ENCODE measurements at regions not wholly inside any gene's neighbourhood (a gene's known extent, or its start where the extent isn't known, plus 50 kb on each side); places are given as distances from the start of the nearest gene placed in this dataset.

DNA sequence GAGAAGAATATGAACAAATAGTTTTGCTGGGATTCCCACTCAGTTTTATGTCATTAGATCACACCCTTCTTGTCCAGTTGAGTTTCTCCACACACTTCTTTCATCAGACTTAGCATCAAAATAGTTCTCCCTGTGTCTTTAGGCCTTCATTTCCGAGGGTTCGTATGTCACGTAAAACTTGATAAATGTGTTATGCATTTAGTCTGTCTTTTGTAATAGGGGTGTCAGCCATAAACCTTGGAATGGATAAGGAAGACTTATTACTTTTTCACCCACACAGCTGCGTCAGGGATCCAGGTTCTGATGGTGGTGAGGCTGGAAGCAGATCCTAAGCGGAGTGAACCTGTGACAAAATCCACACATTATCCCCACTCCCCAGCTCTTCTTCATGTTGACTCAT lies 246.8 kb downstream of the CD83 start (continued):
- TF ChIP-seq ZNF138 (CRISPR knock-in tag; conservative IDR thresholded peaks at IDR 0.05): no peak
- TF ChIP-seq RELA (CRISPR knock-in tag; IDR thresholded peaks at IDR 0.05; ENCODE audit: borderline replicate concordance): no peak
- TF ChIP-seq, protein P1, sequence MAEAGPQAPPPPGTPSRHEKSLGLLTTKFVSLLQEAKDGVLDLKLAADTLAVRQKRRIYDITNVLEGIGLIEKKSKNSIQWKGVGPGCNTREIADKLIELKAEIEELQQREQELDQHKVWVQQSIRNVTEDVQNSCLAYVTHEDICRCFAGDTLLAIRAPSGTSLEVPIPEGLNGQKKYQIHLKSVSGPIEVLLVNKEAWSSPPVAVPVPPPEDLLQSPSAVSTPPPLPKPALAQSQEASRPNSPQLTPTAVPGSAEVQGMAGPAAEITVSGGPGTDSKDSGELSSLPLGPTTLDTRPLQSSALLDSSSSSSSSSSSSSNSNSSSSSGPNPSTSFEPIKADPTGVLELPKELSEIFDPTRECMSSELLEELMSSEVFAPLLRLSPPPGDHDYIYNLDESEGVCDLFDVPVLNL (CRISPR knock-in tag; IDR thresholded peaks at IDR 0.05; ENCODE audit: borderline replicate concordance, low read depth): no peak
- TF ChIP-seq PRRX2 (CRISPR knock-in tag; IDR thresholded peaks at IDR 0.05): no peak

DNA sequence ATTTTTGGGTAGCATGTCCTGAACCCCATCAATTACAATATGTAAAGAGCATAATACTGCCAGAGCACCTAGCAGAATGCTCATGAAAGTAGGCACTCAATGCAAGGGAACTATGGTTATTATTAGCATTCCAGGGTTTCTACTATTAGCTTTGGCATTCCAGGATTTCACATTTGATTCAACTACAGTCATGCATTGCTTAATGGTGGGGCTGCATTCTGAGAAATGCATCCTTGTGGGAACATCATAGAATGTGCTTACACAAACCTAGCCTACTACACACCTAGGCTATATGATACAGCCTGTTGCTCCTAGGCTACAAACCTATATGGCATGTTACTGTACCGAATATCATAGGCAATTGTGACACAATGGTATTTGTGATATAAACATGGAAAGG lies 247.8 kb downstream of the CD83 start:
- TF ChIP-seq NR1H2 (CRISPR knock-in tag; IDR thresholded peaks at IDR 0.05): no peak
- TF ChIP-seq EMX1 (CRISPR knock-in tag; IDR thresholded peaks at IDR 0.05): no peak
- TF ChIP-seq TEAD4 (CRISPR knock-in tag; IDR thresholded peaks at IDR 0.05): no peak
- no peak for TF ChIP-seq IRF2 (CRISPR knock-in tag; IDR thresholded peaks at IDR 0.05; ENCODE audit: borderline replicate concordance, low read depth)
- TF ChIP-seq, protein P2, sequence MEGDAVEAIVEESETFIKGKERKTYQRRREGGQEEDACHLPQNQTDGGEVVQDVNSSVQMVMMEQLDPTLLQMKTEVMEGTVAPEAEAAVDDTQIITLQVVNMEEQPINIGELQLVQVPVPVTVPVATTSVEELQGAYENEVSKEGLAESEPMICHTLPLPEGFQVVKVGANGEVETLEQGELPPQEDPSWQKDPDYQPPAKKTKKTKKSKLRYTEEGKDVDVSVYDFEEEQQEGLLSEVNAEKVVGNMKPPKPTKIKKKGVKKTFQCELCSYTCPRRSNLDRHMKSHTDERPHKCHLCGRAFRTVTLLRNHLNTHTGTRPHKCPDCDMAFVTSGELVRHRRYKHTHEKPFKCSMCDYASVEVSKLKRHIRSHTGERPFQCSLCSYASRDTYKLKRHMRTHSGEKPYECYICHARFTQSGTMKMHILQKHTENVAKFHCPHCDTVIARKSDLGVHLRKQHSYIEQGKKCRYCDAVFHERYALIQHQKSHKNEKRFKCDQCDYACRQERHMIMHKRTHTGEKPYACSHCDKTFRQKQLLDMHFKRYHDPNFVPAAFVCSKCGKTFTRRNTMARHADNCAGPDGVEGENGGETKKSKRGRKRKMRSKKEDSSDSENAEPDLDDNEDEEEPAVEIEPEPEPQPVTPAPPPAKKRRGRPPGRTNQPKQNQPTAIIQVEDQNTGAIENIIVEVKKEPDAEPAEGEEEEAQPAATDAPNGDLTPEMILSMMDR (IDR thresholded peaks at IDR 0.05): no peak
- TF ChIP-seq ATF1 (CRISPR knock-in tag; IDR thresholded peaks at IDR 0.05): no peak
- TF ChIP-seq FOXJ3 (CRISPR knock-in tag; IDR thresholded peaks at IDR 0.05; ENCODE audit: borderline replicate concordance): no peak
- no peak for TF ChIP-seq NFATC4 (CRISPR knock-in tag; IDR thresholded peaks at IDR 0.05)
- no peak for TF ChIP-seq MYBL2 (CRISPR knock-in tag; IDR thresholded peaks at IDR 0.05)
- TF ChIP-seq, protein P3, sequence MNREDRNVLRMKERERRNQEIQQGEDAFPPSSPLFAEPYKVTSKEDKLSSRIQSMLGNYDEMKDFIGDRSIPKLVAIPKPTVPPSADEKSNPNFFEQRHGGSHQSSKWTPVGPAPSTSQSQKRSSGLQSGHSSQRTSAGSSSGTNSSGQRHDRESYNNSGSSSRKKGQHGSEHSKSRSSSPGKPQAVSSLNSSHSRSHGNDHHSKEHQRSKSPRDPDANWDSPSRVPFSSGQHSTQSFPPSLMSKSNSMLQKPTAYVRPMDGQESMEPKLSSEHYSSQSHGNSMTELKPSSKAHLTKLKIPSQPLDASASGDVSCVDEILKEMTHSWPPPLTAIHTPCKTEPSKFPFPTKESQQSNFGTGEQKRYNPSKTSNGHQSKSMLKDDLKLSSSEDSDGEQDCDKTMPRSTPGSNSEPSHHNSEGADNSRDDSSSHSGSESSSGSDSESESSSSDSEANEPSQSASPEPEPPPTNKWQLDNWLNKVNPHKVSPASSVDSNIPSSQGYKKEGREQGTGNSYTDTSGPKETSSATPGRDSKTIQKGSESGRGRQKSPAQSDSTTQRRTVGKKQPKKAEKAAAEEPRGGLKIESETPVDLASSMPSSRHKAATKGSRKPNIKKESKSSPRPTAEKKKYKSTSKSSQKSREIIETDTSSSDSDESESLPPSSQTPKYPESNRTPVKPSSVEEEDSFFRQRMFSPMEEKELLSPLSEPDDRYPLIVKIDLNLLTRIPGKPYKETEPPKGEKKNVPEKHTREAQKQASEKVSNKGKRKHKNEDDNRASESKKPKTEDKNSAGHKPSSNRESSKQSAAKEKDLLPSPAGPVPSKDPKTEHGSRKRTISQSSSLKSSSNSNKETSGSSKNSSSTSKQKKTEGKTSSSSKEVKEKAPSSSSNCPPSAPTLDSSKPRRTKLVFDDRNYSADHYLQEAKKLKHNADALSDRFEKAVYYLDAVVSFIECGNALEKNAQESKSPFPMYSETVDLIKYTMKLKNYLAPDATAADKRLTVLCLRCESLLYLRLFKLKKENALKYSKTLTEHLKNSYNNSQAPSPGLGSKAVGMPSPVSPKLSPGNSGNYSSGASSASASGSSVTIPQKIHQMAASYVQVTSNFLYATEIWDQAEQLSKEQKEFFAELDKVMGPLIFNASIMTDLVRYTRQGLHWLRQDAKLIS (CRISPR knock-in tag; IDR thresholded peaks at IDR 0.05; ENCODE audit: borderline replicate concordance): no peak
- TF ChIP-seq, protein P4, sequence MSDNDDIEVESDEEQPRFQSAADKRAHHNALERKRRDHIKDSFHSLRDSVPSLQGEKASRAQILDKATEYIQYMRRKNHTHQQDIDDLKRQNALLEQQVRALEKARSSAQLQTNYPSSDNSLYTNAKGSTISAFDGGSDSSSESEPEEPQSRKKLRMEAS (CRISPR knock-in tag; IDR thresholded peaks at IDR 0.05): no peak
- TF ChIP-seq TP53 (CRISPR knock-in tag; IDR thresholded peaks at IDR 0.05): no peak
- CTCF ChIA-PET: no interaction called here

DNA sequence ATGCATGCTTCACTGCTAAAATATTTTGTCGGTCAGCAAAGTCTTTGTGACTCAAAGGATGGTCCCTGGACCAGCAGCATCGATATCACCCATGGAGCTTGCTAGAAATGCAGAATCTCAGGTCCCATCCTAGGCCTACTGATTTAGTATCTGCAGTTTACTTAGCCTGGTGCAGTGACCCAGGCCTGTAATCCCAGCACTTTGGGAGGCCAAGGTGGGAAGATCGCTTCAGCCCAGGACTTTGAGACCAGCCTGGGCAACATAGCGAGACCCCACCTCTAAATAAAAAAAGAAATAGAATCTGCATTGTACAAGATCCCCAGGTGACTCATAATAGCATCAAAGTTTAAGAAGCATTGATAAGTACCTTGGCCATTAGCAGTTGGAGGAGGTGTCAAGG lies 248.7 kb downstream of the CD83 start:
- Mint-ChIP-seq H3K4me1 (peaks cover 82% of the 10 kb centered on the region), H3K4me3 (no peak overlapping the region), H3K36me3 (peaks cover 5% of the 10 kb centered on the region), H3K9me3 (peaks cover 12% of the 10 kb centered on the region), H3K27me3 (ENCODE audit: low read depth) (no peaks in the 10 kb centered on the region), H3K27ac (peak overlapping the region; percentile 94; the same call in 1 of the 2 replicates)
- TF ChIP-seq ZNF121 (CRISPR knock-in tag; IDR thresholded peaks at IDR 0.05): peak; percentile 95
- TF ChIP-seq ZNF671 (CRISPR knock-in tag; IDR thresholded peaks at IDR 0.05): no peak
- POLR2A ChIA-PET: no interaction called here
- no peak for ATAC-seq
- CTCF ChIA-PET: no interaction called here
- DNase-seq (ENCODE audit: low spot score): no peak

More for the DNA sequence above, 247.8 kb downstream of the CD83 start:
- H3K4me1 Mint-ChIP-seq: peaks cover 82% of the 10 kb centered on the region
- no peak overlapping the region for H3K27ac Mint-ChIP-seq
- POLR2A ChIA-PET: no interaction called here
- no peak overlapping the region for H3K4me3 Mint-ChIP-seq
- no peaks in the 10 kb centered on the region for H3K27me3 Mint-ChIP-seq (ENCODE audit: low read depth)
- H3K36me3 Mint-ChIP-seq: peaks cover 5% of the 10 kb centered on the region
- ATAC-seq: no peak
- peaks cover 10% of the 10 kb centered on the region for H3K9me3 Mint-ChIP-seq
- no peak for DNase-seq (ENCODE audit: low spot score)
